GM13976 (cell line): ENCODE measurements at regions not wholly inside any gene's neighbourhood (a gene's known extent, or its start where the extent isn't known, plus 50 kb on each side); places are given as distances from the start of the nearest gene placed in this dataset.

ENCODE experiments used
- DNase-seq: peaks from one replicate; pipeline ENCODE4 v3.0.0; 2012; ENCODE audit warnings: low spot score
- in situ Hi-C: fragments of 300-500 bp; cut with MboI; formaldehyde crosslinking; loops from one replicate; pipeline ENCODE4 v1.12.0; 2022; ENCODE audit warnings: low sequenced_read_pairs, mixed read lengths, inconsistent platforms; ENCODE audit not compliant: unreplicated experiment
- TF ChIP-seq, protein P1 (sequence below): IDR thresholded peaks from 2 replicates; pipeline ENCODE4 v1.5.1; 2012; ENCODE audit warnings: borderline replicate concordance, mild to moderate bottlenecking; ENCODE audit not compliant: insufficient read depth; ENCODE audit errors: extremely low read depth, missing control alignments, control extremely low read depth

DNA sequence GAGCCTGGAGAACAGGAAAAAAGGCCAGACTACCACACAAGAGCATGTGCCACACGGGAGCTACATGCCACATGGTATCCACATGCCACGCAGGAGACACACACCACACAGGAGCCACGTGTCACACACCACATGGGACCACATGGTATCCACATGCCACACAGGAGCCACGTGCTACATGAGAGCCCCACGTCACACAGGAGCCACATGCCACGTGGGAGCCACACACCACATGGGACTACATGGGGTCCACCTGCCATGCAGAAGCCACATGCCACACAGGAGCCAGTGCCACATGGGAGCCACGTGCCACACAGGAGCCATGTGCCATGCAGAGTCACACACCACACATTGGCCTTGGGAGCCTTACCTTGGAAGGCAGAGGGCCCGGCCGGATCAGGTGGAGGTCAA, 244.4 kb upstream of the PPP2R2D start:
- TF ChIP-seq, protein P1, sequence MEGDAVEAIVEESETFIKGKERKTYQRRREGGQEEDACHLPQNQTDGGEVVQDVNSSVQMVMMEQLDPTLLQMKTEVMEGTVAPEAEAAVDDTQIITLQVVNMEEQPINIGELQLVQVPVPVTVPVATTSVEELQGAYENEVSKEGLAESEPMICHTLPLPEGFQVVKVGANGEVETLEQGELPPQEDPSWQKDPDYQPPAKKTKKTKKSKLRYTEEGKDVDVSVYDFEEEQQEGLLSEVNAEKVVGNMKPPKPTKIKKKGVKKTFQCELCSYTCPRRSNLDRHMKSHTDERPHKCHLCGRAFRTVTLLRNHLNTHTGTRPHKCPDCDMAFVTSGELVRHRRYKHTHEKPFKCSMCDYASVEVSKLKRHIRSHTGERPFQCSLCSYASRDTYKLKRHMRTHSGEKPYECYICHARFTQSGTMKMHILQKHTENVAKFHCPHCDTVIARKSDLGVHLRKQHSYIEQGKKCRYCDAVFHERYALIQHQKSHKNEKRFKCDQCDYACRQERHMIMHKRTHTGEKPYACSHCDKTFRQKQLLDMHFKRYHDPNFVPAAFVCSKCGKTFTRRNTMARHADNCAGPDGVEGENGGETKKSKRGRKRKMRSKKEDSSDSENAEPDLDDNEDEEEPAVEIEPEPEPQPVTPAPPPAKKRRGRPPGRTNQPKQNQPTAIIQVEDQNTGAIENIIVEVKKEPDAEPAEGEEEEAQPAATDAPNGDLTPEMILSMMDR = no peak
- no peak for DNase-seq
- in situ Hi-C loops = no loop called here

DNA sequence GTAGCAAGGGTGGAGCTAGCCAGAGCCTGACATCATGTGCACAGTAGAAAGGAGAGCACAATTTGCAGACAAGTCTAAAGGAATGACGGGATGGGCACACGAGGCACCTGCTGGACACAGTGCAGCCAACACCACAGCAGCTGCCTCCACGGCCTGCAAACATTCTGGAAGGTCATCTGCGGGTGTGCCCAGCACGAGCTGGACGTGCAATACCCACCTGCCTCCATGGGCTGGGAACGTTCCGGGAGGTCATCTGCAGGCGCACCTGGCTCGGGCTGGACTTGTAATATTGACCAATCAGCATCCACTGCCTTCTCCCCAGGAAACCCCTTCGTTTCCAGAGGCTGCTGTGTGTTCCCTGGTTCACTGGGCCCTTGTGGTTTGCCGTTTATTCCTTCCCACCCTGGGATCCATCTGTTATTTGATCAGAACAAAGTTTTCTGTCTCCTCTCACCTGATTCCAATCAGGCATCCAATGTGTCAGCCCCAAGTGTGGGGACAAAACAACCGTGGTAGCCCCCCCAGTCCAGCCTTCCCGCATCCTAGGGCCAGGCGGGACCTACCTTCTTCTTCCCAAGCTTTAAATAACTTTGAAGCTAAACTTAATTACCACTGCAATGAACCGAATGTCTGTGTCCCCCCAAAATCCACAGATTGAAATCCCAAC, 243.4 kb upstream of the PPP2R2D start:
- in situ Hi-C loops = no loop called here
- DNase-seq = no peak
- TF ChIP-seq, protein P1 = no peak

DNA sequence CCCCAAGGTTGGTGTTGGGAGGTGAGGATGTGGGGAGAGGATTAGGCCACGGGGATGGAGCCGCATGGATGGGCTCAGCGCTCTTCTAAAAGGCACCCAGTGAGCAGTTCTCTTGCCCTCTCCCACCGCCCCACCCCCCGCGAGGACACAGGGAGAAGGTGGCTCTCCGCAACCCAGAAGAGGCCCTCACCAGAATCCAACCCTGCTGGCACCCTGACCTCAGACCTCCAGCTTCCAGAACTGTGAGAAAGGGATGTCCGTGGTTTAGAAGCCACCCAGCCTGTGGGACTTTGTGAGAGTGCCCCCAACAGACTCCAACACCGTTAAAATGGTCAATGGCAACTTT, 242.8 kb upstream of the PPP2R2D start:
- no peak for DNase-seq
- TF ChIP-seq, protein P1 = no peak
- in situ Hi-C loops = no loop called here

DNA sequence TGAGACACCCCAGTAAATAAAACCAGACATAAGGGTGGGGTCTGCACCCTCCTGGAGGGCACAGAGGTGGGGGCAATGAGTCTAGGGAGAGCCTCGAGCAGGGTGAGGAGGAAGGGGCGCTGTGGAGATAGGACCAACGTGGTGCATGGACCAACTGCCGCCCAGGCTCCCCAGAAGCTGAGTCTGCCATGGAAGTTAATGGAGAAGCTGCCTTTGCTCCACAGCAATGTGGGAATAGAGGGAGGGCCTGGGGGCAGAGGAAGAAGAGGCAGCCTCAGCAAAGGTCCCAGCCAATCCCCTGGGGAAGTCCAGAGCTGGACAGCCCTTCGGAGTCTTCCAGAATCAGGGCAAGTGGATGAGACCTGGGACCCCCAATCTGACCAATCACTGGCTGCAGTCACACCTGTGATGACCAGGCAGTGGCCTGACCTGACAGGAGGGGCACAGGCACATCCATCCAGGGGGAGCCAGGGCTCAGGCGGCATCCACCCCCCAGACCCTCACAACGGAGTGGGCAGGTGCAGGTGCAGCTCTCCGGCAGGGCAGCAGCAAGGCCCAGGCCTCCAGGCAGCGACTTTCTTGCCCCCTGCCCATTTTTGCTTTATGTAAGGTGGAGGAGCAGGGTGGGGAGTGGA, 242.2 kb upstream of the PPP2R2D start:
- no peak for DNase-seq
- in situ Hi-C loops = no loop called here
- TF ChIP-seq, protein P1 = no peak

DNA sequence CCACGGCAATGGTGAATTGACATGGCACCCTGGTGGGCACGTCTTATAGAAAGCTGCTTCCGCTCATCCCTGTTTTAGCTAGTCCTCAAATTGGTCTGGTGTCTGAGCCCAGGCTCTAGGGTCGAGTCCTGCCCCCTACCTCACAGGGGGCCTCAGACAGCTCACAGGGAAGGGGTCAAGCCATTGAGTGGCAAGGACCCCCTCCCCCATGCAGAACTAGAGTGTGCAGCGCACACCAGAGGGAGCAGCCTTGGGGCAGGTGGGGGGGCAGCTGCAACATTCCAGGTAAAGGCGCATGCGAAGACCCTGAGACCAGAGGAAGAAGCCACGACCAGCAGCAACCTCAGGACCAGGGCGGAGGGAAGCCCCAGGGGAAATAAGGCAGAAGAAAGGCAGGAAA, 240.4 kb upstream of the PPP2R2D start:
- no peak for DNase-seq
- in situ Hi-C loops = no loop called here

DNA sequence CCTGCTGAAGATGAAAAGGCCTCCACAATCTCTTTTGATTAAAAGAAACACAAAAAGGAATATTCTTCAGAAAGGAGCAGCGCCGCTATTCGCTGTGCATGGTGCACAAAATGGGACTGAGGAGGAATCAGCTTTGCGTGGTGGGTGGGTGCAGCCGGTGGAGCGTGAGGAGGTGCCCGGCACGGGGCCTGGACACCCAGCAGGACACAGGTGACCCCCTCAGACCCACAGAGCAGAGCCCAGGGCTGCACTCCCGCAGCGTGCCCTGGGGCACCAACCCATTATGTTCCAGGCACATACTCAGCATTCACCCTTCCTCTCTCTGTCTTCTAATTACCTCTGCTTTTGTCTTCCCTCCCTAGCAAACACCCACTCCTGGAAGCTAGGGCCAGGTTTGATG, 238.0 kb upstream of the PPP2R2D start:
- TF ChIP-seq, protein P1 = no peak
- in situ Hi-C loops = no loop called here
- DNase-seq = no peak

More for the DNA sequence above, 240.4 kb upstream of the PPP2R2D start:
- TF ChIP-seq, protein P1 = no peak

DNA sequence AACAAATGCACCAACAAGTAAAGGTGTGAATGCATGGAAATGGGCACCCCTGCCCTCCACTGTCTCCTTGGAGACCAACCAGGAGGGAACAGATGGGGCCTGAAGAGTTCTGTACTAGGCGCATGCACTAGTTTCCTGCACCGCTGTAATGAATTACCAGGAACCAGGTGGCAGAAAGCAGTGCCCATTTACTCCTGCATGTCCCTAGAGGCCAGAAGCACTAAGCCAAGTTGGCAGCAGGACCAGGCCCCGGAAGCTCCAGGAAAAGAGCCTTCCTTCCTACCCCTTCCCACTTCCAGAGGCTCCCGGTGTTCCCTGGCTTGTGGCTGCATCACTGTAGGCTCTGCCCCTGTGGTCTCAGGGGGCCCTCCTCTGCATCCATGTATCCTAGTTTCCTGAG, 237.5 kb upstream of the PPP2R2D start:
- DNase-seq = no peak
- in situ Hi-C loops = no loop called here
- TF ChIP-seq, protein P1 = no peak
